Neural cell (in vitro differentiated cells): ENCODE measurements at regions not wholly inside any gene's neighbourhood (a gene's known extent, or its start where the extent isn't known, plus 50 kb on each side); places are given as distances from the start of the nearest gene placed in this dataset.

Source experiments
- EP300 ChIP-seq: fragments of 450-650 bp; conservative IDR thresholded peaks from 2 replicates; pipeline ENCODE4 v1.6.1; 2014; ENCODE audit warnings: antibody characterized with exemption, mild to moderate bottlenecking, moderate library complexity; ENCODE audit not compliant: poor library complexity, severe bottlenecking
- MXI1 ChIP-seq: fragments of 450-650 bp; conservative IDR thresholded peaks from 2 replicates; pipeline ENCODE4 v1.6.1; 2014; ENCODE audit warnings: antibody characterized with exemption, mild to moderate bottlenecking; ENCODE audit not compliant: poor library complexity, severe bottlenecking
- POLR2AphosphoS5 ChIP-seq: IDR thresholded peaks from 2 replicates; pipeline ENCODE4 v1.6.1; 2012
- RAD21 ChIP-seq: fragments of 450-650 bp; conservative IDR thresholded peaks from 2 replicates; pipeline ENCODE4 v1.6.1; 2014; ENCODE audit warnings: antibody characterized with exemption, mild to moderate bottlenecking, moderate library complexity
- TF ChIP-seq, protein P1 (sequence below): fragments of 450-650 bp; IDR thresholded peaks from 2 replicates; pipeline ENCODE4 v1.5.1; 2014; ENCODE audit warnings: antibody characterized with exemption, mild to moderate bottlenecking, moderate library complexity; ENCODE audit not compliant: poor library complexity, severe bottlenecking

- TF ChIP-seq RAD21 (no peak), POLR2AphosphoS5 (no peak), EP300 (no peak), MXI1 (no peak)
- TF ChIP-seq, protein P1, sequence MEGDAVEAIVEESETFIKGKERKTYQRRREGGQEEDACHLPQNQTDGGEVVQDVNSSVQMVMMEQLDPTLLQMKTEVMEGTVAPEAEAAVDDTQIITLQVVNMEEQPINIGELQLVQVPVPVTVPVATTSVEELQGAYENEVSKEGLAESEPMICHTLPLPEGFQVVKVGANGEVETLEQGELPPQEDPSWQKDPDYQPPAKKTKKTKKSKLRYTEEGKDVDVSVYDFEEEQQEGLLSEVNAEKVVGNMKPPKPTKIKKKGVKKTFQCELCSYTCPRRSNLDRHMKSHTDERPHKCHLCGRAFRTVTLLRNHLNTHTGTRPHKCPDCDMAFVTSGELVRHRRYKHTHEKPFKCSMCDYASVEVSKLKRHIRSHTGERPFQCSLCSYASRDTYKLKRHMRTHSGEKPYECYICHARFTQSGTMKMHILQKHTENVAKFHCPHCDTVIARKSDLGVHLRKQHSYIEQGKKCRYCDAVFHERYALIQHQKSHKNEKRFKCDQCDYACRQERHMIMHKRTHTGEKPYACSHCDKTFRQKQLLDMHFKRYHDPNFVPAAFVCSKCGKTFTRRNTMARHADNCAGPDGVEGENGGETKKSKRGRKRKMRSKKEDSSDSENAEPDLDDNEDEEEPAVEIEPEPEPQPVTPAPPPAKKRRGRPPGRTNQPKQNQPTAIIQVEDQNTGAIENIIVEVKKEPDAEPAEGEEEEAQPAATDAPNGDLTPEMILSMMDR: no peak
Observed at GRCh38 chr9:26665666-26666065, 226.9 kb downstream of the CAAP1 start.
